H1 (cell line): ENCODE measurements at regions not wholly inside any gene's neighbourhood (a gene's known extent, or its start where the extent isn't known, plus 50 kb on each side); places are given as distances from the start of the nearest gene placed in this dataset. TPM values are rescaled to one million over a fixed set of nuclear protein-coding genes. Genes with fewer than 3 reads are reported as not detected.

ENCODE experiments used
- small RNA-seq: library from polyadenylated mRNA; stranded (forward); fragments of <200 nt; extraction: miRNeasy Mini kit (QIAGEN cat#:217004); gene quantifications from one replicate; pipeline ENCODE3, GENCODE V24; 2013; ENCODE audit not compliant: insufficient read depth

Small RNAs in the stretch of these regions (small RNA-seq; reads per million reads assigned to genes)
- gene AC082651.2 (not detected), gene RNU4-73P (not detected)
